Stomach (tissue), 8 donors: ENCODE measurements at regions not wholly inside any gene's neighbourhood (a gene's known extent, or its start where the extent isn't known, plus 50 kb on each side); places are given as distances from the start of the nearest gene placed in this dataset.

Source experiments
- DNase-seq, 2 donors: peaks; one replicate each; pipeline versions ENCODE4 v3.0.0 to v3.0.0-alpha.2; 2013 to 2019
- H3K27ac ChIP-seq, 5 donors: fragments of 200-600 bp in 4 of 5; sonication (generic) in 4 of 5; one replicate each; pipeline ENCODE4 v1.5.1; 2013 to 2019; ENCODE audit warnings: mild to moderate bottlenecking in 1 of 5, moderate library complexity in 1 of 5
- H3K27me3 ChIP-seq, 3 donors: fragments of 200-600 bp; sonication (generic); one replicate each; pipeline ENCODE4 v1.5.1; 2017 to 2019; ENCODE audit warnings: mixed run types in 1 of 3
- H3K36me3 ChIP-seq, 4 donors: fragments of 200-600 bp; sonication (generic); 1 replicate in 3 of 4; 2 replicates in 1 of 4; pipeline ENCODE4 v1.5.1; 2016 to 2019
- H3K4me1 ChIP-seq, 4 donors: fragments of 200-600 bp; sonication (generic); one replicate each; pipeline ENCODE4 v1.5.1; 2016 to 2019
- H3K4me3 ChIP-seq, 4 donors: fragments of 200-600 bp; sonication (generic) in 3 of 4; one replicate each; pipeline ENCODE4 v1.5.1; 2016 to 2019; ENCODE audit warnings: mild to moderate bottlenecking in 1 of 4
- H3K9me3 ChIP-seq, 4 donors: fragments of 200-600 bp; sonication (generic); one replicate each; pipeline ENCODE4 v1.5.1; 2016 to 2019
- CTCF ChIP-seq, 7 experiments: fragments of 450-650 bp in 4 of 7; fragments of 200-600 bp in 3 of 7; sonication (generic) in 3 of 7; IDR thresholded peaks; one replicate each; pipeline ENCODE4 v1.5.1; 2016 to 2019; ENCODE audit warnings: antibody characterized with exemption in 7 of 7, control low read depth in 2 of 7, mild to moderate bottlenecking in 1 of 7
- EP300 ChIP-seq: sonication (generic); formaldehyde crosslinking; IDR thresholded peaks from one replicate; pipeline ENCODE4 v1.6.1; 2017; ENCODE audit warnings: antibody characterized with exemption
- POLR2A ChIP-seq, 4 donors: fragments of 450-650 bp; IDR thresholded peaks; one replicate each; pipeline ENCODE4 v1.6.1; 2016; ENCODE audit warnings: antibody characterized with exemption in 4 of 4, control low read depth in 2 of 4, mild to moderate bottlenecking in 1 of 4, moderate library complexity in 1 of 4
- POLR2AphosphoS5 ChIP-seq, 3 donors: sonication (generic); formaldehyde crosslinking; IDR thresholded peaks; one replicate each; pipeline ENCODE4 v1.6.1; 2016; ENCODE audit warnings: antibody characterized with exemption in 3 of 3
- WGBS, 5 donors: extraction: QIAGEN DNeasy Blood & Tissue Kit in 3 of 5; methylation state at CpG; one replicate each; pipeline versions ENCODE4 v1.1.5 to v1.1.7; 2013 to 2018; 5-methylcytosine and 5-hydroxymethylcytosine counted together
- intact Hi-C: fragments of 100-400 bp; cut with DNase I; formaldehyde crosslinking; loops from one replicate; pipeline ENCODE4 v1.15.1; 2023; ENCODE audit warnings: low total_unique reads
- donor health status: healthy with polysubstance abuse.
- donor health status: Bipolar disorder and iron deficiency.
- donor health status: healthy.

GRCh38 chr4:14321723-14322122, 680.6 kb upstream of the CPEB2 start:
- no peak for DNase-seq
- intact Hi-C loops, result no loop called here
- Histone ChIP-seq H3K36me3 (no peaks in the 10 kb centered on the region), H3K4me3 (no peak overlapping the region), H3K4me1 (no peaks in the 10 kb centered on the region), H3K27me3 (no peaks in the 10 kb centered on the region), H3K27ac (no peak overlapping the region), H3K9me3 (peaks cover 0 to 8% (median 6%) of the 10 kb centered on the region in 4 donors)
- 88 to 97% (median 92%) methylated on average over 1 of the region's 1 CpG for WGBS, 5 donors
- no peak for TF ChIP-seq POLR2A (IDR thresholded peaks at IDR 0.05)
- no peak for TF ChIP-seq POLR2AphosphoS5 (IDR thresholded peaks at IDR 0.05)
- no peak for TF ChIP-seq EP300
- no peak for TF ChIP-seq CTCF (IDR thresholded peaks at IDR 0.05)

DNA sequence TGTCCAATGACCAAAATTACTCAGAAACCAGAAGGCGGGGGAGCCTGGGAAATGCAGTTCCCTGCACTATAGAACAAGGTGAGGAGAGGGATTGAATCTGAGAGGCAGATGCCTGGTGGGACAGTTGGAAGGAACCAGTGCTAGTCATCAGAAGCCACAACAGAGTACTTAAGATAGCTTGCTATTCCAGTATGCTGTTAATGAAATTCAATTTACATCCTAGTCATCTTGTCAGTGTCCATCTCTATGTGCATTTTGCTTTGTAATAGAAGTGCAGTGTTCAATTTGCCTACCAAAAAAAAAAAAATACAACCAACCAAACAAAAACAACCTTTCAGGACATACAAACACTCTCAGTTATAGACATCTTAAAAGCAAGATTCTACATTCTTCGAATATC, 679.1 kb upstream of the CPEB2 start:
- peaks cover 0 to 8% (median 6%) of the 10 kb centered on the region in 4 donors for H3K9me3 ChIP-seq
- 89 to 96% (median 92%) methylated on average over 2 of the region's 2 CpGs for WGBS, 5 donors
- TF ChIP-seq CTCF (IDR thresholded peaks at IDR 0.05) (no peak), POLR2A (IDR thresholded peaks at IDR 0.05) (no peak), EP300 (no peak), POLR2AphosphoS5 (IDR thresholded peaks at IDR 0.05) (no peak)
- intact Hi-C loops, result no loop called here
- H3K4me3 ChIP-seq, result no peak overlapping the region
- DNase-seq, result no peak
- H3K27me3 ChIP-seq, result no peaks in the 10 kb centered on the region
- no peak overlapping the region for H3K27ac ChIP-seq
- H3K4me1 ChIP-seq, result no peaks in the 10 kb centered on the region
- H3K36me3 ChIP-seq, result no peaks in the 10 kb centered on the region

DNA sequence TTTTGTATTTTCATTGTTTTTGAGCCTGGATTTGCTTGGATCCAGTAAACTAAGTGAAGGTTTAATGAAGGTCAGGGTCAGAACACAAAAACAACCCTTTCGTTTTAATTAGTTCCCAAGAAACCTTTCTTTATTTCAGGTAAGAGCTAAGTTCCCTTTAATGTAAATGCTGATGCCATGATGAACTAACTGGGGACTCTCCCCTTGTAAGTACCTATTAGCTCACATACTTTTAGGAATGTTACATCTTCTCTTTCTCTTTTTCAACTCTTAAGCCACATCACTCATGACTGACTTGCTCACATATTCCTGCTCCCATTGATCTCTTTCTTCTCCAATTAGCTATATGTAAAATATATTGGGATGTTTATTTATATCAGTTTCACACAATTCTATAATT, 673.1 kb upstream of the CPEB2 start:
- H3K27ac ChIP-seq, result no peak overlapping the region
- DNase-seq, result no peak
- H3K9me3 ChIP-seq, result peaks cover 0 to 9% (median 6%) of the 10 kb centered on the region in 4 donors
- TF ChIP-seq POLR2A (IDR thresholded peaks at IDR 0.05) (no peak), EP300 (no peak), CTCF (IDR thresholded peaks at IDR 0.05) (no peak), POLR2AphosphoS5 (IDR thresholded peaks at IDR 0.05) (no peak)
- H3K27me3 ChIP-seq, result no peaks in the 10 kb centered on the region
- intact Hi-C loops, result no loop called here
- H3K36me3 ChIP-seq, result no peaks in the 10 kb centered on the region
- no peaks in the 10 kb centered on the region for H3K4me1 ChIP-seq
- 62 to 91% (median 79%) methylated on average over 1 of the region's 1 CpG for WGBS, 5 donors
- no peak overlapping the region for H3K4me3 ChIP-seq

GRCh38 chr4:14333616-14334015, 668.7 kb upstream of the CPEB2 start:
- Histone ChIP-seq H3K4me3 (no peak overlapping the region), H3K36me3 (no peaks in the 10 kb centered on the region), H3K9me3 (peaks cover 0 to 7% (median 0%) of the 10 kb centered on the region in 4 donors), H3K4me1 (no peaks in the 10 kb centered on the region), H3K27me3 (no peaks in the 10 kb centered on the region), H3K27ac (no peak overlapping the region)
- WGBS, 5 donors, result 71 to 89% (median 86%) methylated on average over 2 of the region's 2 CpGs
- TF ChIP-seq POLR2A (IDR thresholded peaks at IDR 0.05) (no peak), POLR2AphosphoS5 (IDR thresholded peaks at IDR 0.05) (no peak), CTCF (IDR thresholded peaks at IDR 0.05) (no peak), EP300 (no peak)
- no peak for DNase-seq
- intact Hi-C loops, result no loop called here
